Loucy (cell line): ENCODE measurements at regions not wholly inside any gene's neighbourhood (a gene's known extent, or its start where the extent isn't known, plus 50 kb on each side); places are given as distances from the start of the nearest gene placed in this dataset.

Experiments
- H2AFZ ChIP-seq: fragments of 200-600 bp; sonication (generic); 2 replicates; pipeline ENCODE4 v1.6.0; 2016; ENCODE audit warnings: antibody characterized with exemption, mild to moderate bottlenecking, low read length, moderate library complexity
- H3F3A ChIP-seq: fragments of 200-600 bp; 2 replicates; pipeline ENCODE4 v1.6.0; 2016; ENCODE audit warnings: antibody characterized with exemption, low read depth, mild to moderate bottlenecking
- H3K27me3 ChIP-seq: fragments of 200-600 bp; sonication (generic); 2 replicates; pipeline ENCODE4 v1.6.1; 2014; ENCODE audit warnings: low read length, mild to moderate bottlenecking; ENCODE audit not compliant: insufficient read depth, poor library complexity, severe bottlenecking
- H3K36me3 ChIP-seq: fragments of 200-600 bp; sonication (generic); 2 replicates; pipeline ENCODE4 v1.6.1; 2016; ENCODE audit warnings: low read length; ENCODE audit not compliant: insufficient read depth
- H3K4me1 ChIP-seq: fragments of 200-600 bp; sonication (generic); 2 replicates; pipeline ENCODE4 v1.5.1; 2014; ENCODE audit warnings: low read length, mild to moderate bottlenecking; ENCODE audit not compliant: insufficient read depth, poor library complexity, severe bottlenecking
- H3K4me2 ChIP-seq: fragments of 200-600 bp; sonication (generic); 2 replicates; pipeline ENCODE4 v1.6.0; 2014; ENCODE audit warnings: antibody characterized with exemption, low read length, low read depth, mild to moderate bottlenecking; ENCODE audit not compliant: poor library complexity, severe bottlenecking
- H3K4me3 ChIP-seq: fragments of 200-600 bp; sonication (generic); 2 replicates; pipeline ENCODE4 v1.5.1; 2014; ENCODE audit warnings: low read length, mild to moderate bottlenecking, mixed read lengths; ENCODE audit not compliant: poor library complexity, severe bottlenecking
- H3K79me2 ChIP-seq: fragments of 200-600 bp; sonication (generic); 2 replicates; pipeline ENCODE4 v1.6.1; 2014; ENCODE audit warnings: low read length; ENCODE audit not compliant: insufficient read depth
- H3K9ac ChIP-seq: fragments of 200-600 bp; sonication (generic); 2 replicates; pipeline ENCODE4 v1.6.0; 2014; ENCODE audit warnings: mild to moderate bottlenecking, low read depth, low read length, moderate library complexity; ENCODE audit not compliant: poor library complexity, severe bottlenecking
- H3K9me2 ChIP-seq: fragments of 200-600 bp; sonication (generic); replicated peaks from 2 replicates; pipeline ENCODE4 v1.6.1; 2016; ENCODE audit warnings: low read depth, low read length, mixed read lengths
- H3K9me3 ChIP-seq: fragments of 200-600 bp; sonication (generic); 2 replicates; pipeline ENCODE4 v1.6.1; 2014; ENCODE audit warnings: mild to moderate bottlenecking, antibody characterized with exemption, low read length, low read depth; ENCODE audit not compliant: insufficient read depth
- H4K20me1 ChIP-seq: fragments of 200-600 bp; sonication (generic); 2 replicates; pipeline ENCODE4 v1.6.0; 2014; ENCODE audit warnings: antibody characterized with exemption, low read length, mild to moderate bottlenecking; ENCODE audit not compliant: insufficient read depth, poor library complexity, severe bottlenecking
- EZH2phosphoT487 ChIP-seq: fragments of 200-600 bp; IDR thresholded peaks from 2 replicates; pipeline ENCODE4 v1.6.1; 2018; ENCODE audit warnings: antibody characterized with exemption, mild to moderate bottlenecking, moderate library complexity, borderline replicate concordance
- TF ChIP-seq, protein P1 (sequence below): fragments of 200-600 bp; sonication (generic); conservative IDR thresholded peaks from 2 replicates; pipeline ENCODE4 v1.5.1; 2014; ENCODE audit warnings: mild to moderate bottlenecking, antibody characterized with exemption, low read length

- H2AFZ ChIP-seq = no peak overlapping the region
- H4K20me1 ChIP-seq = no peaks in the 10 kb centered on the region
- H3K4me2 ChIP-seq = no peak overlapping the region
These were observed 1698.4 kb upstream of the PCDH10 start for GRCh38 chr4:131450572-131451209.

DNA sequence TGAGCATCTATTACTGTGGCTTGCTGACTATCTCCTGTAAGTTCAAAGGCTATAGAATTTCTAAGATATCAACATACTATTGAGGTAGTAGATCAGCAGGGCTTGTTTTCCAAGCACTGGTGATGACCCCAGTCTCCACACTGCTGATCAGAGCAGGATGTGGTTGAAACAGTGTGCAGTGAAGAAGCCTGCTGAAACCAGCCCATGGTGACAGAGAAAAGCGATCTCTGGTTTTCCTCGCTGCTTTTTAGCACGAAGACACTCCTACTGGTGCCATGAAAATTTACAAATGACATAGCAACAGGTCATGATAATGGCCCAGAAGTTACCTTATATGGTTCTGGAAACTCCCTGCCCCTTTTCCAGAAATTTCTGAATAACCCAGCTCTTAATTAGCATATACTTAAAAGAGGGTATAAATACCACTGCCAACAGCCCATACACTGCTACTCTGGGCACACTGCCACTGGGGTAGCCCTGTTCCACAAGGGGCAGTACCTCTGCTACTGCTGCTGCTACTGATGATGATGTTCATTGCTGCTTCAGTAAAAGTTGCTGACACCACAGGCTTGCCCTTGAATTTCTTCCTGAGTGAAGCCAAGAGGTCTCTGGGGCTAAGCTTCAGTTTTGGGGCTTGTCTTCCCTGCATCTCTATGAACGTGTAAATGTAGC lies 1689.5 kb upstream of the PCDH10 start:
- H3K4me1 ChIP-seq = peaks cover 14% of the 10 kb centered on the region
- H3K9ac ChIP-seq = peak overlapping the region; percentile 12
- no peaks in the 10 kb centered on the region for H4K20me1 ChIP-seq
- no peaks in the 10 kb centered on the region for H3F3A ChIP-seq
- H3K27me3 ChIP-seq = no peaks in the 10 kb centered on the region
- H3K36me3 ChIP-seq = no peaks in the 10 kb centered on the region
- H3K9me3 ChIP-seq = peaks cover 4% of the 10 kb centered on the region; the same call in 1 of the 2 replicates
- H3K4me2 ChIP-seq = peak overlapping the region; percentile 49
- H3K9me2 ChIP-seq = no peaks in the 10 kb centered on the region
- TF ChIP-seq, protein P1, sequence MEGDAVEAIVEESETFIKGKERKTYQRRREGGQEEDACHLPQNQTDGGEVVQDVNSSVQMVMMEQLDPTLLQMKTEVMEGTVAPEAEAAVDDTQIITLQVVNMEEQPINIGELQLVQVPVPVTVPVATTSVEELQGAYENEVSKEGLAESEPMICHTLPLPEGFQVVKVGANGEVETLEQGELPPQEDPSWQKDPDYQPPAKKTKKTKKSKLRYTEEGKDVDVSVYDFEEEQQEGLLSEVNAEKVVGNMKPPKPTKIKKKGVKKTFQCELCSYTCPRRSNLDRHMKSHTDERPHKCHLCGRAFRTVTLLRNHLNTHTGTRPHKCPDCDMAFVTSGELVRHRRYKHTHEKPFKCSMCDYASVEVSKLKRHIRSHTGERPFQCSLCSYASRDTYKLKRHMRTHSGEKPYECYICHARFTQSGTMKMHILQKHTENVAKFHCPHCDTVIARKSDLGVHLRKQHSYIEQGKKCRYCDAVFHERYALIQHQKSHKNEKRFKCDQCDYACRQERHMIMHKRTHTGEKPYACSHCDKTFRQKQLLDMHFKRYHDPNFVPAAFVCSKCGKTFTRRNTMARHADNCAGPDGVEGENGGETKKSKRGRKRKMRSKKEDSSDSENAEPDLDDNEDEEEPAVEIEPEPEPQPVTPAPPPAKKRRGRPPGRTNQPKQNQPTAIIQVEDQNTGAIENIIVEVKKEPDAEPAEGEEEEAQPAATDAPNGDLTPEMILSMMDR = peak; percentile 49
- TF ChIP-seq EZH2phosphoT487 = no peak
- H3K4me3 ChIP-seq = peak overlapping the region; percentile 15
- H2AFZ ChIP-seq = peak overlapping the region; percentile 78
- no peaks in the 10 kb centered on the region for H3K79me2 ChIP-seq

More at GRCh38 chr4:131450572-131451209, 1698.4 kb upstream of the PCDH10 start:
- Histone ChIP-seq H3K4me1 (peaks cover 6% of the 10 kb centered on the region), H3K27me3 (no peaks in the 10 kb centered on the region), H3K79me2 (no peaks in the 10 kb centered on the region), H3K4me3 (no peak overlapping the region), H3K9me2 (no peaks in the 10 kb centered on the region), H3F3A (no peaks in the 10 kb centered on the region), H3K9ac (no peak overlapping the region), H3K36me3 (no peaks in the 10 kb centered on the region), H3K9me3 (no peaks in the 10 kb centered on the region)
- TF ChIP-seq EZH2phosphoT487 = no peak
- TF ChIP-seq, protein P1 = no peak

DNA sequence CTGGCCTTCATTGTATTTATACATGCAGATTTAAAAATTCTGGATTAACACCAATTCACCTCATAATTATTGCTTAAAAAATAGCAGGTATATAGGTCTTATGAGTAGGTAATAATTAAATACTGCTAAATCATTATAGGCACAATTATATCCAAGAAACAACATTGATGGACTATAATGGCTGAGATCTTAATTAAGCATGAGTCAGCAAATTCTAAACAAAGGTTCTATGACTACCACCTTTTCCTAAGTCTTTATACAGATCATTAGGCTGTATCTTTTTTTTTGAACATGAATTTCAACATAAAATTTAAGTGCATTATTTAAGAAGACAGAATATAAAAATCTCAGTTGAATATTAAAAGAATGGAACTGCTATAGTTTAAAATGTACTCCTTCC lies 1678.7 kb upstream of the PCDH10 start:
- no peaks in the 10 kb centered on the region for H3F3A ChIP-seq
- peaks cover 13% of the 10 kb centered on the region; the same call in 1 of the 2 replicates for H3K9me3 ChIP-seq
- no peak overlapping the region for H2AFZ ChIP-seq
- no peaks in the 10 kb centered on the region for H3K79me2 ChIP-seq
- no peaks in the 10 kb centered on the region for H3K36me3 ChIP-seq
- H3K9me2 ChIP-seq = no peaks in the 10 kb centered on the region
- no peak overlapping the region for H3K9ac ChIP-seq
- no peaks in the 10 kb centered on the region for H3K27me3 ChIP-seq
- H3K4me1 ChIP-seq = no peaks in the 10 kb centered on the region
- H3K4me2 ChIP-seq = no peak overlapping the region
- no peaks in the 10 kb centered on the region for H4K20me1 ChIP-seq
- TF ChIP-seq, protein P1 = no peak
- no peak for TF ChIP-seq EZH2phosphoT487
- H3K4me3 ChIP-seq = no peak overlapping the region
